ENCODE measurements at regions not wholly inside any gene's neighbourhood (a gene's known extent, or its start where the extent isn't known, plus 50 kb on each side); places are given as distances from the start of the nearest gene placed in this dataset.

- Mint-ChIP-seq H3K27me3 (ENCODE audit: insufficient read depth, unreplicated experiment) (peaks cover 5% of the 10 kb centered on the region), H3K27ac (ENCODE audit: unreplicated experiment) (no peak overlapping the region), H3K9me3 (ENCODE audit: unreplicated experiment) (no peaks in the 10 kb centered on the region), H3K4me1 (ENCODE audit: low read depth, unreplicated experiment) (no peaks in the 10 kb centered on the region), H3K4me3 (ENCODE audit: unreplicated experiment) (no peak overlapping the region), H3K36me3 (ENCODE audit: insufficient read depth, unreplicated experiment) (no peaks in the 10 kb centered on the region)
- no peak for TF ChIP-seq CTCF (IDR thresholded peaks at IDR 0.05; ENCODE audit: insufficient read depth in 1 of 2, low read depth in 1 of 2, low read length in 1 of 2, severe bottlenecking in 1 of 2, unreplicated experiment in 1 of 2)
- POLR2A ChIA-PET: no interaction called here
- no TSS peak for BruUV-seq (replicated peaks)
- no peaks in the 10 kb centered on the region for H3K9me3 ChIP-seq
- no peaks in the 10 kb centered on the region for H3K36me3 ChIP-seq (ENCODE audit: control insufficient read depth, insufficient read depth, low read length)
- intact Hi-C loops (cut with micrococcal nuclease; ENCODE audit: unreplicated experiment): no loop called here
- CTCF ChIA-PET: no interaction called here
- H3K4me3 ChIP-seq (ENCODE audit: low read depth, low read length): no peak overlapping the region
- H3K27me3 ChIP-seq (replicated peaks; ENCODE audit: control insufficient read depth, insufficient read depth, low read length): no peaks in the 10 kb centered on the region
- H3K4me1 ChIP-seq: no peaks in the 10 kb centered on the region
- DNase-seq: no peak
These were observed 265.3 kb upstream of the ANO5 start for GRCh38 chr11:21927628-21928027.

GRCh38 chr11:21928847-21929246 is 264.0 kb upstream of the ANO5 start:
- Histone ChIP-seq H3K4me1 (no peaks in the 10 kb centered on the region), H3K9me3 (no peaks in the 10 kb centered on the region), H3K36me3 (ENCODE audit: control insufficient read depth, insufficient read depth, low read length) (no peaks in the 10 kb centered on the region), H3K27me3 (replicated peaks; ENCODE audit: control insufficient read depth, insufficient read depth, low read length) (no peaks in the 10 kb centered on the region), H3K4me3 (ENCODE audit: low read depth, low read length) (no peak overlapping the region)
- no peak for TF ChIP-seq CTCF (IDR thresholded peaks at IDR 0.05; ENCODE audit: insufficient read depth in 1 of 2, low read depth in 1 of 2, low read length in 1 of 2, severe bottlenecking in 1 of 2, unreplicated experiment in 1 of 2)
- peaks cover 5% of the 10 kb centered on the region for H3K27me3 Mint-ChIP-seq (ENCODE audit: insufficient read depth, unreplicated experiment)
- no TSS peak for BruUV-seq (replicated peaks)
- H3K4me1 Mint-ChIP-seq (ENCODE audit: low read depth, unreplicated experiment): no peaks in the 10 kb centered on the region
- H3K4me3 Mint-ChIP-seq (ENCODE audit: unreplicated experiment): no peak overlapping the region
- ChIA-PET POLR2A (no interaction called here), CTCF (no interaction called here)
- H3K36me3 Mint-ChIP-seq (ENCODE audit: insufficient read depth, unreplicated experiment): no peaks in the 10 kb centered on the region
- DNase-seq: no peak
- H3K27ac Mint-ChIP-seq (ENCODE audit: unreplicated experiment): no peak overlapping the region
- intact Hi-C loops (cut with micrococcal nuclease; ENCODE audit: unreplicated experiment): no loop called here
- H3K9me3 Mint-ChIP-seq (ENCODE audit: unreplicated experiment): no peaks in the 10 kb centered on the region

GRCh38 chr11:21930408-21930807 is 262.5 kb upstream of the ANO5 start:
- Histone ChIP-seq H3K4me1 (no peaks in the 10 kb centered on the region), H3K36me3 (ENCODE audit: control insufficient read depth, insufficient read depth, low read length) (no peaks in the 10 kb centered on the region), H3K4me3 (ENCODE audit: low read depth, low read length) (no peak overlapping the region), H3K9me3 (no peaks in the 10 kb centered on the region), H3K27me3 (replicated peaks; ENCODE audit: control insufficient read depth, insufficient read depth, low read length) (no peaks in the 10 kb centered on the region)
- Mint-ChIP-seq H3K27me3 (ENCODE audit: insufficient read depth, unreplicated experiment) (no peaks in the 10 kb centered on the region), H3K27ac (ENCODE audit: unreplicated experiment) (no peak overlapping the region), H3K9me3 (ENCODE audit: unreplicated experiment) (no peaks in the 10 kb centered on the region), H3K36me3 (ENCODE audit: insufficient read depth, unreplicated experiment) (no peaks in the 10 kb centered on the region), H3K4me3 (ENCODE audit: unreplicated experiment) (no peak overlapping the region), H3K4me1 (ENCODE audit: low read depth, unreplicated experiment) (no peaks in the 10 kb centered on the region)
- no peak for TF ChIP-seq CTCF (IDR thresholded peaks at IDR 0.05; ENCODE audit: insufficient read depth in 1 of 2, low read depth in 1 of 2, low read length in 1 of 2, severe bottlenecking in 1 of 2, unreplicated experiment in 1 of 2)
- intact Hi-C loops (cut with micrococcal nuclease; ENCODE audit: unreplicated experiment): no loop called here
- no peak for DNase-seq
- BruUV-seq (replicated peaks): no TSS peak
- CTCF ChIA-PET: interaction anchor here (0.6 kb wide), 1 partner anchor 172 kb away, joined by 3 read pairs; no protein-coding TSS in a partner anchor
- POLR2A ChIA-PET: no interaction called here

Measured in Caco-2 (cell line).